Adipocyte (in vitro differentiated cells): ENCODE measurements at regions not wholly inside any gene's neighbourhood (a gene's known extent, or its start where the extent isn't known, plus 50 kb on each side); places are given as distances from the start of the nearest gene placed in this dataset.

Experiments used
- DNase-seq: peaks from one replicate; pipeline ENCODE4 v3.0.0-alpha.2; 2015; ENCODE audit warnings: low read depth
- H3K27me3 ChIP-seq: replicated peaks from 2 replicates; pipeline ENCODE4 v1.7.0; 2013; ENCODE audit warnings: mild to moderate bottlenecking, low read length, moderate library complexity; ENCODE audit not compliant: control insufficient read depth, insufficient read depth
- H3K36me3 ChIP-seq: 2 replicates; pipeline ENCODE4 v1.7.0; 2013; ENCODE audit warnings: low read length, mild to moderate bottlenecking, moderate library complexity; ENCODE audit not compliant: control insufficient read depth, insufficient read depth, severe bottlenecking
- H3K4me1 ChIP-seq: 2 replicates; pipeline ENCODE4 v1.7.0; 2013; ENCODE audit warnings: mild to moderate bottlenecking, low read length, moderate library complexity; ENCODE audit not compliant: control insufficient read depth, insufficient read depth
- H3K4me3 ChIP-seq: 2 replicates; pipeline ENCODE4 v1.7.0; 2013; ENCODE audit warnings: mild to moderate bottlenecking, low read length, moderate library complexity
- H3K9ac ChIP-seq: 2 replicates; pipeline ENCODE4 v1.7.0; 2013; ENCODE audit warnings: mild to moderate bottlenecking, low read length, moderate library complexity
- H3K9me3 ChIP-seq: 2 replicates; pipeline ENCODE4 v1.7.0; 2013; ENCODE audit warnings: mild to moderate bottlenecking, low read length, moderate library complexity; ENCODE audit not compliant: control insufficient read depth

GRCh38 chr21:39103689-39104088, 79.6 kb downstream of the PSMG1 start:
- Histone ChIP-seq H3K9ac (peak overlapping the region; percentile 39), H3K9me3 (peaks cover 3% of the 10 kb centered on the region), H3K4me1 (peaks cover 20% of the 10 kb centered on the region), H3K27me3 (no peaks in the 10 kb centered on the region), H3K36me3 (no peaks in the 10 kb centered on the region), H3K4me3 (no peak overlapping the region)
- DNase-seq, result peak; percentile 28

GRCh38 chr21:39099859-39100258, 83.4 kb downstream of the PSMG1 start:
- Histone ChIP-seq H3K4me1 (peaks cover 20% of the 10 kb centered on the region), H3K36me3 (no peaks in the 10 kb centered on the region), H3K4me3 (no peak overlapping the region), H3K27me3 (no peaks in the 10 kb centered on the region), H3K9ac (no peak overlapping the region), H3K9me3 (peaks cover 3% of the 10 kb centered on the region)
- DNase-seq, result no peak

- no peak overlapping the region for H3K9ac ChIP-seq
- no peaks in the 10 kb centered on the region for H3K36me3 ChIP-seq
- H3K4me3 ChIP-seq, result no peak overlapping the region
Observed at GRCh38 chr21:39098696-39099200, 84.5 kb downstream of the PSMG1 start.

GRCh38 chr21:39097981-39098380, 85.3 kb downstream of the PSMG1 start:
- H3K27me3 ChIP-seq, result no peaks in the 10 kb centered on the region
- no peak overlapping the region for H3K9ac ChIP-seq
- H3K4me1 ChIP-seq, result peaks cover 12% of the 10 kb centered on the region
- DNase-seq, result no peak
- H3K9me3 ChIP-seq, result peaks cover 3% of the 10 kb centered on the region
- no peak overlapping the region for H3K4me3 ChIP-seq
- H3K36me3 ChIP-seq, result no peaks in the 10 kb centered on the region

More at GRCh38 chr21:39098696-39099200, 84.5 kb downstream of the PSMG1 start:
- Histone ChIP-seq H3K27me3 (no peaks in the 10 kb centered on the region), H3K9me3 (peaks cover 3% of the 10 kb centered on the region), H3K4me1 (peaks cover 13% of the 10 kb centered on the region)
- no peak for DNase-seq

GRCh38 chr21:39097335-39097861, 85.9 kb downstream of the PSMG1 start:
- peaks cover 3% of the 10 kb centered on the region for H3K9me3 ChIP-seq
- H3K9ac ChIP-seq, result no peak overlapping the region
- DNase-seq, result no peak
- H3K4me1 ChIP-seq, result peaks cover 12% of the 10 kb centered on the region
- no peak overlapping the region for H3K4me3 ChIP-seq
- no peaks in the 10 kb centered on the region for H3K27me3 ChIP-seq
- no peaks in the 10 kb centered on the region for H3K36me3 ChIP-seq

GRCh38 chr21:39096754-39097153, 86.5 kb downstream of the PSMG1 start:
- H3K27me3 ChIP-seq, result no peaks in the 10 kb centered on the region
- no peak for DNase-seq

GRCh38 chr21:39095681-39096080, 87.6 kb downstream of the PSMG1 start:
- DNase-seq, result no peak
- H3K36me3 ChIP-seq, result no peaks in the 10 kb centered on the region
- no peak overlapping the region for H3K4me3 ChIP-seq
- peaks cover 12% of the 10 kb centered on the region for H3K4me1 ChIP-seq
- no peaks in the 10 kb centered on the region for H3K27me3 ChIP-seq
- no peak overlapping the region for H3K9ac ChIP-seq
- peaks cover 3% of the 10 kb centered on the region for H3K9me3 ChIP-seq

More at GRCh38 chr21:39096754-39097153, 86.5 kb downstream of the PSMG1 start:
- Histone ChIP-seq H3K36me3 (no peaks in the 10 kb centered on the region), H3K4me3 (no peak overlapping the region), H3K9me3 (peaks cover 3% of the 10 kb centered on the region), H3K4me1 (peaks cover 12% of the 10 kb centered on the region), H3K9ac (no peak overlapping the region)

- H3K36me3 ChIP-seq, result no peaks in the 10 kb centered on the region
- H3K4me1 ChIP-seq, result peaks cover 12% of the 10 kb centered on the region
- H3K9ac ChIP-seq, result no peak overlapping the region
- H3K27me3 ChIP-seq, result no peaks in the 10 kb centered on the region
- H3K4me3 ChIP-seq, result no peak overlapping the region
- H3K9me3 ChIP-seq, result peaks cover 2% of the 10 kb centered on the region
- peak; percentile 58 for DNase-seq
Observed at GRCh38 chr21:39094847-39095579, 88.2 kb downstream of the PSMG1 start.

GRCh38 chr21:39094087-39094780, 89.0 kb downstream of the PSMG1 start:
- no peaks in the 10 kb centered on the region for H3K27me3 ChIP-seq

GRCh38 chr21:39093526-39093925, 89.7 kb downstream of the PSMG1 start:
- H3K4me3 ChIP-seq, result no peak overlapping the region
- H3K9me3 ChIP-seq, result no peaks in the 10 kb centered on the region
- no peaks in the 10 kb centered on the region for H3K27me3 ChIP-seq
- H3K9ac ChIP-seq, result no peak overlapping the region
- peaks cover 12% of the 10 kb centered on the region for H3K4me1 ChIP-seq
- no peaks in the 10 kb centered on the region for H3K36me3 ChIP-seq
- no peak for DNase-seq

More at GRCh38 chr21:39094087-39094780, 89.0 kb downstream of the PSMG1 start:
- Histone ChIP-seq H3K9me3 (no peaks in the 10 kb centered on the region), H3K4me3 (no peak overlapping the region), H3K9ac (no peak overlapping the region), H3K4me1 (peaks cover 12% of the 10 kb centered on the region), H3K36me3 (no peaks in the 10 kb centered on the region)
- DNase-seq, result no peak

- no peak overlapping the region for H3K9ac ChIP-seq
- H3K36me3 ChIP-seq, result no peaks in the 10 kb centered on the region
- no peaks in the 10 kb centered on the region for H3K27me3 ChIP-seq
- no peak overlapping the region for H3K4me3 ChIP-seq
- H3K4me1 ChIP-seq, result peaks cover 5% of the 10 kb centered on the region
- H3K9me3 ChIP-seq, result no peaks in the 10 kb centered on the region
- peak; percentile 70 for DNase-seq
Observed at GRCh38 chr21:39088831-39089380, 94.3 kb downstream of the PSMG1 start.
